H9 (cell line): ENCODE measurements at regions not wholly inside any gene's neighbourhood (a gene's known extent, or its start where the extent isn't known, plus 50 kb on each side); places are given as distances from the start of the nearest gene placed in this dataset.
"Not testable (repeated sequence)": the region's sequence is repeated elsewhere in the genome, so short reads cannot be mapped to it uniquely, and the experiment has no call there.

Source experiments
- DNase-seq: peaks from one replicate; pipeline ENCODE4 v3.0.0-alpha.2; 2017
- H2AFZ ChIP-seq: one replicate; pipeline ENCODE4 v1.6.1; 2013; ENCODE audit warnings: mild to moderate bottlenecking, low read length, control low read depth, moderate library complexity
- H2AK5ac ChIP-seq: 2 replicates; pipeline ENCODE4 v1.6.1; 2013; ENCODE audit warnings: low read length, control low read depth, mixed read lengths; ENCODE audit not compliant: insufficient read length
- H2BK120ac ChIP-seq: one replicate; pipeline ENCODE4 v1.6.1; 2013; ENCODE audit warnings: low read depth, mild to moderate bottlenecking, low read length, control low read depth, inconsistent platforms; ENCODE audit not compliant: poor library complexity, severe bottlenecking
- H2BK12ac ChIP-seq: 2 replicates; pipeline ENCODE4 v1.6.1; 2013; ENCODE audit warnings: low read length, control low read depth, mixed read lengths, low read depth; ENCODE audit not compliant: insufficient read length
- H2BK15ac ChIP-seq: 2 replicates; pipeline ENCODE4 v1.6.1; 2013; ENCODE audit warnings: low read depth, low read length, control low read depth
- H2BK20ac ChIP-seq: one replicate; pipeline ENCODE4 v1.6.1; 2013; ENCODE audit warnings: low read depth, mild to moderate bottlenecking, low read length, control low read depth, inconsistent platforms; ENCODE audit not compliant: poor library complexity, severe bottlenecking
- H2BK5ac ChIP-seq: 2 replicates; pipeline ENCODE4 v1.6.1; 2013; ENCODE audit warnings: low read length, control low read depth, mixed read lengths; ENCODE audit not compliant: insufficient read length
- H3K14ac ChIP-seq: 2 replicates; pipeline ENCODE4 v1.6.1; 2013; ENCODE audit warnings: low read length, control low read depth; ENCODE audit not compliant: insufficient read depth
- H3K18ac ChIP-seq: 2 replicates; pipeline ENCODE4 v1.6.1; 2013; ENCODE audit warnings: low read depth, mild to moderate bottlenecking, mixed read lengths, low read length, control low read depth; ENCODE audit not compliant: insufficient read length
- H3K23ac ChIP-seq: 2 replicates; pipeline ENCODE4 v1.6.1; 2013; ENCODE audit warnings: low read length, control low read depth, mixed read lengths, low read depth; ENCODE audit not compliant: insufficient read length
- H3K23me2 ChIP-seq: 2 replicates; pipeline ENCODE4 v1.6.1; 2013; ENCODE audit warnings: low read depth, mild to moderate bottlenecking, mixed read lengths, low read length, control low read depth; ENCODE audit not compliant: insufficient read length, poor library complexity, severe bottlenecking
- H3K27ac ChIP-seq: 2 replicates; pipeline ENCODE4 v1.5.1; 2013; ENCODE audit warnings: low read length, control low read depth, mixed read lengths, low read depth; ENCODE audit not compliant: insufficient read length
- H3K27me3 ChIP-seq: 2 replicates; pipeline ENCODE4 v1.6.1; 2013; ENCODE audit warnings: low read length, control low read depth, inconsistent platforms; ENCODE audit not compliant: insufficient read depth
- H3K4ac ChIP-seq: 2 replicates; pipeline ENCODE4 v1.6.1; 2013; ENCODE audit warnings: low read depth, mild to moderate bottlenecking, control low read depth, inconsistent platforms, low read length, moderate library complexity
- H3K4me1 ChIP-seq: 2 replicates; pipeline ENCODE4 v1.6.1; 2013; ENCODE audit warnings: low read length, control low read depth, inconsistent platforms; ENCODE audit not compliant: insufficient read depth
- H3K4me2 ChIP-seq: 2 replicates; pipeline ENCODE4 v1.6.1; 2013; ENCODE audit warnings: low read length, control low read depth, mixed read lengths; ENCODE audit not compliant: insufficient read length, insufficient read depth
- H3K56ac ChIP-seq: 2 replicates; pipeline ENCODE4 v1.6.1; 2013; ENCODE audit warnings: low read depth, mild to moderate bottlenecking, mixed read lengths, low read length, control low read depth; ENCODE audit not compliant: insufficient read length
- H3K79me1 ChIP-seq: 2 replicates; pipeline ENCODE4 v1.6.1; 2013; ENCODE audit warnings: low read depth, mild to moderate bottlenecking, moderate library complexity, low read length, control low read depth, inconsistent platforms; ENCODE audit not compliant: insufficient read depth, poor library complexity, severe bottlenecking
- H3K79me2 ChIP-seq: 2 replicates; pipeline ENCODE4 v1.6.1; 2013; ENCODE audit warnings: low read length, control low read depth, inconsistent platforms; ENCODE audit not compliant: insufficient read depth
- H3K9ac ChIP-seq: 2 replicates; pipeline ENCODE4 v1.6.1; 2013; ENCODE audit warnings: low read length, control low read depth, mixed read lengths; ENCODE audit not compliant: insufficient read length; ENCODE audit errors: extremely low read depth
- H3K9me3 ChIP-seq: one replicate; pipeline ENCODE4 v1.6.1; 2013; ENCODE audit warnings: low read depth, low read length, inconsistent platforms; ENCODE audit not compliant: control insufficient read depth
- H3T11ph ChIP-seq: one replicate; pipeline ENCODE4 v1.6.1; 2013; ENCODE audit warnings: mild to moderate bottlenecking, low read length, control low read depth, inconsistent platforms
- H4K20me1 ChIP-seq: one replicate; pipeline ENCODE4 v1.6.1; 2013; ENCODE audit not compliant: control insufficient read depth, insufficient read length, insufficient read depth
- H4K5ac ChIP-seq: 2 replicates; pipeline ENCODE4 v1.6.1; 2013; ENCODE audit warnings: low read depth, mild to moderate bottlenecking, mixed read lengths, low read length, control low read depth; ENCODE audit not compliant: insufficient read length
- H4K8ac ChIP-seq: replicated peaks from 2 replicates; pipeline ENCODE4 v1.6.1; 2013; ENCODE audit warnings: low read length, control low read depth, mixed read lengths, low read depth; ENCODE audit not compliant: insufficient read length
- H4K91ac ChIP-seq: 2 replicates; pipeline ENCODE4 v1.6.1; 2013; ENCODE audit warnings: low read depth, mild to moderate bottlenecking, moderate library complexity, mixed read lengths, low read length, control low read depth; ENCODE audit not compliant: insufficient read length
- H3K27ac Mint-ChIP-seq, 3 experiments: 2 replicates in 2 of 3; 3 replicates in 1 of 3; pipeline ENCODE4 v1.8.0; 2020 to 2021; ENCODE audit warnings: mixed read lengths in 3 of 3, mild to moderate bottlenecking in 1 of 3, moderate library complexity in 1 of 3
- H3K27me3 Mint-ChIP-seq: 2 replicates; pipeline ENCODE4 v1.8.0; 2021; ENCODE audit warnings: low read depth, mild to moderate bottlenecking, moderate library complexity, mixed read lengths
- H3K36me3 Mint-ChIP-seq, 3 experiments: 2 replicates in 2 of 3; 3 replicates in 1 of 3; pipeline ENCODE4 v1.8.0; 2020 to 2021; ENCODE audit warnings: low read depth in 3 of 3, mixed read lengths in 3 of 3; ENCODE audit not compliant: insufficient read depth in 1 of 3
- H3K4me1 Mint-ChIP-seq, 2 experiments: 2 replicates each; pipeline ENCODE4 v1.8.0; 2020; ENCODE audit warnings: mixed read lengths in 2 of 2
- H3K4me3 Mint-ChIP-seq, 2 experiments: 2 replicates in 1 of 2; 3 replicates in 1 of 2; pipeline ENCODE4 v1.8.0; 2020 to 2021; ENCODE audit warnings: mild to moderate bottlenecking in 2 of 2, mixed read lengths in 2 of 2, moderate library complexity in 1 of 2
- H3K9me3 Mint-ChIP-seq, 2 experiments: 2 replicates in 1 of 2; 3 replicates in 1 of 2; pipeline ENCODE4 v1.8.0; 2020; ENCODE audit warnings: mild to moderate bottlenecking in 2 of 2, mixed read lengths in 2 of 2, moderate library complexity in 1 of 2
- CTCF ChIP-seq: fragments of 200-600 bp; sonication (generic); conservative IDR thresholded peaks from 3 replicates; pipeline ENCODE4 v1.8.0; 2021; ENCODE audit warnings: antibody characterized with exemption, mild to moderate bottlenecking
- WGBS: extraction: QIAGEN DNeasy Blood & Tissue Kit; methylation state at CpG from one replicate; pipeline ENCODE4 v1.1.7; 2013; ENCODE audit warnings: missing lambda C conversion rate, low lambda C conversion rate, mixed read lengths; ENCODE audit not compliant: insufficient read length; ENCODE audit errors: extremely low coverage; 5-methylcytosine and 5-hydroxymethylcytosine counted together

GRCh38 chr4:134490863-134491262 lies 289.3 kb upstream of the PABPC4L start:
- H3K4me1 ChIP-seq = no peaks in the 10 kb centered on the region; the same call in 1 of the 2 replicates
- no peak overlapping the region for H3K4me2 ChIP-seq
- no peak overlapping the region for H4K5ac ChIP-seq
- H3K27me3 Mint-ChIP-seq = no peaks in the 10 kb centered on the region
- H2BK120ac ChIP-seq = no peak overlapping the region
- no peaks in the 10 kb centered on the region for H3K23me2 ChIP-seq
- H3K56ac ChIP-seq = no peak overlapping the region
- H3K36me3 Mint-ChIP-seq = peaks cover 0 to 3% (median 0%) of the 10 kb centered on the region in 3 experiments; a peak in 1 of 7 replicates
- no peak overlapping the region for H2BK5ac ChIP-seq
- no peaks in the 10 kb centered on the region for H3K9me3 ChIP-seq
- H3K9me3 Mint-ChIP-seq = peaks cover 2 to 3% of the 10 kb centered on the region in 2 experiments; a peak in 4 of 5 replicates
- H3K4me3 Mint-ChIP-seq = no peak overlapping the region
- no peaks in the 10 kb centered on the region for H3K79me1 ChIP-seq
- no peak overlapping the region for H3K9ac ChIP-seq
- H2AFZ ChIP-seq = no peak overlapping the region
- no peak for TF ChIP-seq CTCF
- no peak overlapping the region for H2AK5ac ChIP-seq
- no peak overlapping the region for H4K91ac ChIP-seq
- H3K14ac ChIP-seq = no peak overlapping the region
- no peak overlapping the region for H3K18ac ChIP-seq
- no peak overlapping the region for H3T11ph ChIP-seq
- peaks cover 6 to 8% of the 10 kb centered on the region in 2 experiments for H3K4me1 Mint-ChIP-seq
- no peak overlapping the region for H3K23ac ChIP-seq
- no peak overlapping the region for H4K8ac ChIP-seq
- H3K27ac ChIP-seq = no peak overlapping the region
- H3K79me2 ChIP-seq = no peaks in the 10 kb centered on the region
- WGBS = no CpG with 5 or more reads among the region's 1 CpG
- no peak overlapping the region for H2BK12ac ChIP-seq
- H2BK20ac ChIP-seq = no peak overlapping the region
- no peak for DNase-seq
- no peak overlapping the region; a peak in 1 of 7 replicates for H3K27ac Mint-ChIP-seq
- no peaks in the 10 kb centered on the region for H4K20me1 ChIP-seq
- no peaks in the 10 kb centered on the region for H3K27me3 ChIP-seq
- no peak overlapping the region for H3K4ac ChIP-seq
- H2BK15ac ChIP-seq = no peak overlapping the region

- not testable (repeated sequence) for H3K4me1 ChIP-seq, H3K4me1 Mint-ChIP-seq, H2BK5ac ChIP-seq, H2AK5ac ChIP-seq, H3K23me2 ChIP-seq, H4K5ac ChIP-seq, H4K91ac ChIP-seq, H3K4me2 ChIP-seq, H3T11ph ChIP-seq, H3K18ac ChIP-seq, H2BK20ac ChIP-seq, DNase-seq, H2BK12ac ChIP-seq, H4K20me1 ChIP-seq, H3K27me3 Mint-ChIP-seq, H3K4ac ChIP-seq, H3K9ac ChIP-seq, H3K9me3 ChIP-seq, H3K56ac ChIP-seq, H3K79me2 ChIP-seq, H3K14ac ChIP-seq, H3K23ac ChIP-seq, H2AFZ ChIP-seq, H4K8ac ChIP-seq, H3K27me3 ChIP-seq, H3K27ac ChIP-seq, H2BK120ac ChIP-seq, H2BK15ac ChIP-seq, H3K79me1 ChIP-seq, H3K27ac Mint-ChIP-seq, H3K4me3 Mint-ChIP-seq
- Mint-ChIP-seq H3K9me3 (peaks cover 14 to 18% of the 10 kb centered on the region in 2 experiments), H3K36me3 (peaks cover 3 to 24% (median 13%) of the 10 kb centered on the region in 3 experiments; a peak in 6 of 7 replicates)
- WGBS = no CpG with 5 or more reads among the region's 3 CpGs
These were observed 281.9 kb upstream of the PABPC4L start for GRCh38 chr4:134483514-134483913.
